NCI-H82 treated with DMSO at 0.1 percent for 48 hours (cell line): ENCODE measurements at regions not wholly inside any gene's neighbourhood (a gene's known extent, or its start where the extent isn't known, plus 50 kb on each side); places are given as distances from the start of the nearest gene placed in this dataset.

Experiments
- DNase-seq: peaks from one replicate; lab custom pipeline; 2025; ENCODE audit not compliant: unreplicated experiment; lab: John Stamatoyannopoulos, UW

GRCh38 chr2:34069604-34070003 lies 470.5 kb upstream of the FAM98A start:
- DNase-seq = no peak

- DNase-seq = no peak
Observed at GRCh38 chr2:34050413-34050812, 451.3 kb upstream of the FAM98A start.

- no peak for DNase-seq
Observed at GRCh38 chr2:34045101-34045655, 446.1 kb upstream of the FAM98A start.

- DNase-seq = no peak
Observed at GRCh38 chr2:34037886-34038285, 438.8 kb upstream of the FAM98A start.

GRCh38 chr2:34037157-34037556 lies 438.1 kb upstream of the FAM98A start:
- DNase-seq = no peak

GRCh38 chr2:34031097-34031496 lies 432.0 kb upstream of the FAM98A start:
- no peak for DNase-seq

- no peak for DNase-seq
Observed at GRCh38 chr2:34030273-34030672, 431.2 kb upstream of the FAM98A start.

GRCh38 chr2:34029073-34029472 lies 430.0 kb upstream of the FAM98A start:
- no peak for DNase-seq

- no peak for DNase-seq
Observed at GRCh38 chr2:34025196-34025595, 426.1 kb upstream of the FAM98A start.

GRCh38 chr2:34012715-34013302 lies 413.7 kb upstream of the FAM98A start:
- peak; percentile 62 for DNase-seq

- no peak for DNase-seq
Observed at GRCh38 chr2:34011684-34012083, 412.6 kb upstream of the FAM98A start.

GRCh38 chr2:34005901-34006300 lies 406.8 kb upstream of the FAM98A start:
- peak; percentile 80 for DNase-seq

- peak; percentile 66 for DNase-seq
Observed at GRCh38 chr2:34004936-34005335, 405.8 kb upstream of the FAM98A start.

- peak; percentile 25 for DNase-seq
Observed at GRCh38 chr2:34003795-34004194, 404.7 kb upstream of the FAM98A start.

GRCh38 chr2:34001557-34001956 lies 402.5 kb upstream of the FAM98A start:
- peak; percentile 36 for DNase-seq

- peak; percentile 41 for DNase-seq
Observed at GRCh38 chr2:33984131-33984530, 385.0 kb upstream of the FAM98A start.

GRCh38 chr2:33978471-33978870 lies 379.4 kb upstream of the FAM98A start:
- no peak for DNase-seq

- DNase-seq = no peak
Observed at GRCh38 chr2:33975498-33975897, 376.4 kb upstream of the FAM98A start.

GRCh38 chr2:33967103-33967502 lies 368.0 kb upstream of the FAM98A start:
- no peak for DNase-seq

- DNase-seq = no peak
Observed at GRCh38 chr2:33958591-33958990, 359.5 kb upstream of the FAM98A start.

GRCh38 chr2:33949371-33949770 lies 350.3 kb upstream of the FAM98A start:
- DNase-seq = no peak

GRCh38 chr2:33946193-33946592 lies 347.1 kb upstream of the FAM98A start:
- no peak for DNase-seq

- DNase-seq = no peak
Observed at GRCh38 chr2:33933203-33933602, 334.1 kb upstream of the FAM98A start.
